ENCODE measurements at regions not wholly inside any gene's neighbourhood (a gene's known extent, or its start where the extent isn't known, plus 50 kb on each side); places are given as distances from the start of the nearest gene placed in this dataset.

- TF ChIP-seq CTCF (IDR thresholded peaks at IDR 0.05) (no peak), POLR2A (IDR thresholded peaks at IDR 0.05) (no peak), POLR2AphosphoS5 (IDR thresholded peaks at IDR 0.05) (no peak), EP300 (IDR thresholded peaks at IDR 0.05) (no peak)
These were observed 259.9 kb upstream of the TMC3 start for GRCh38 chr15:81633889-81634288.

Data from gastroesophageal sphincter (tissue), 3 donors.